Ishikawa (cell line): ENCODE measurements at regions not wholly inside any gene's neighbourhood (a gene's known extent, or its start where the extent isn't known, plus 50 kb on each side); places are given as distances from the start of the nearest gene placed in this dataset.

Experiments used
- CEBPB ChIP-seq: IDR thresholded peaks from 2 replicates; pipeline ENCODE4 v1.6.1; 2012
- CREB1 ChIP-seq: IDR thresholded peaks from 2 replicates; pipeline ENCODE4 v1.6.1; 2012; ENCODE audit warnings: low read depth
- EGR1 ChIP-seq: IDR thresholded peaks from 2 replicates; pipeline ENCODE4 v1.6.1; 2012
- EP300 ChIP-seq: IDR thresholded peaks from 2 replicates; pipeline ENCODE4 v1.6.1; 2012; ENCODE audit warnings: borderline replicate concordance
- FOXM1 ChIP-seq: IDR thresholded peaks from 2 replicates; pipeline ENCODE4 v1.6.1; 2012; ENCODE audit warnings: low read depth, borderline replicate concordance
- MAX ChIP-seq: IDR thresholded peaks from 2 replicates; pipeline ENCODE4 v1.6.1; 2012
- NFIC ChIP-seq: IDR thresholded peaks from 2 replicates; pipeline ENCODE4 v1.6.1; 2012
- RAD21 ChIP-seq: IDR thresholded peaks from 2 replicates; pipeline ENCODE4 v1.6.1; 2012; ENCODE audit warnings: low read depth
- REST ChIP-seq: IDR thresholded peaks from 2 replicates; pipeline ENCODE4 v1.6.1; 2012; ENCODE audit warnings: low read depth, mild to moderate bottlenecking
- TAF1 ChIP-seq: IDR thresholded peaks from 2 replicates; pipeline ENCODE4 v1.6.1; 2012; ENCODE audit warnings: low read depth, mild to moderate bottlenecking
- TCF12 ChIP-seq: IDR thresholded peaks from 2 replicates; pipeline ENCODE4 v1.6.1; 2012; ENCODE audit warnings: low read depth
- TEAD4 ChIP-seq: IDR thresholded peaks from 2 replicates; pipeline ENCODE4 v1.6.1; 2012
- YY1 ChIP-seq: IDR thresholded peaks from 2 replicates; pipeline ENCODE4 v1.6.1; 2012; ENCODE audit warnings: low read depth
- ZBTB7A ChIP-seq: IDR thresholded peaks from 2 replicates; pipeline ENCODE4 v1.6.1; 2012; ENCODE audit warnings: low read depth
- TF ChIP-seq, protein P1 (sequence below): IDR thresholded peaks from 2 replicates; pipeline ENCODE4 v1.6.1; 2012

DNA sequence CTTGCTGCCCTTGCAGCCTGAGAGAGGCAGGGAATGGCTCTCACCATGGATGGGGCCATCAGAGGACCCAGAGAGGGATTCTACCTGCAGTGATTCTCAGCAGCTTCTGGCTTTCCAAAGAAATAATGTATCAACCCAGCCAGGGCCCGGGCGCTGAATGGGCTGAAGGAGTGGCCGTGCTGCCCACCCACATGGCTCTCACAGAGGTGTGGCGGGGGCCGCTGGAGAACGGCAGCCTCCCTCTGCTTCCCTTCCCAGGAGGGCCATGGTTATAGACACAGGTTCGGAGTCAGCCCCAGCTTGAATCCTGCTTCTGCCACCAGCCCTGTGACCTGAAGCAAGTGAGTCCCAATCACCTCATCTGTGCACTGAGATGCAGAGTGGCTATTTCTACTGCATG is 82.7 kb downstream of the THAP12 start:
- TF ChIP-seq NFIC (no peak), TAF1 (no peak), EP300 (no peak), REST (no peak), YY1 (no peak), FOXM1 (no peak), CREB1 (no peak), MAX (no peak), TEAD4 (no peak), TCF12 (no peak)
- TF ChIP-seq, protein P1, sequence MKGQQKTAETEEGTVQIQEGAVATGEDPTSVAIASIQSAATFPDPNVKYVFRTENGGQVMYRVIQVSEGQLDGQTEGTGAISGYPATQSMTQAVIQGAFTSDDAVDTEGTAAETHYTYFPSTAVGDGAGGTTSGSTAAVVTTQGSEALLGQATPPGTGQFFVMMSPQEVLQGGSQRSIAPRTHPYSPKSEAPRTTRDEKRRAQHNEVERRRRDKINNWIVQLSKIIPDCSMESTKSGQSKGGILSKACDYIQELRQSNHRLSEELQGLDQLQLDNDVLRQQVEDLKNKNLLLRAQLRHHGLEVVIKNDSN: no peak

GRCh38 chr11:76296731-76297542 is 84.0 kb downstream of the THAP12 start:
- TF ChIP-seq, protein P1: no peak
- no peak for TF ChIP-seq RAD21
- TF ChIP-seq TEAD4: no peak
- no peak for TF ChIP-seq EGR1
- TF ChIP-seq CREB1: no peak
- no peak for TF ChIP-seq FOXM1
- no peak for TF ChIP-seq YY1
- no peak for TF ChIP-seq TCF12
- no peak for TF ChIP-seq TAF1
- no peak for TF ChIP-seq REST
- TF ChIP-seq CEBPB: no peak
- no peak for TF ChIP-seq NFIC

DNA sequence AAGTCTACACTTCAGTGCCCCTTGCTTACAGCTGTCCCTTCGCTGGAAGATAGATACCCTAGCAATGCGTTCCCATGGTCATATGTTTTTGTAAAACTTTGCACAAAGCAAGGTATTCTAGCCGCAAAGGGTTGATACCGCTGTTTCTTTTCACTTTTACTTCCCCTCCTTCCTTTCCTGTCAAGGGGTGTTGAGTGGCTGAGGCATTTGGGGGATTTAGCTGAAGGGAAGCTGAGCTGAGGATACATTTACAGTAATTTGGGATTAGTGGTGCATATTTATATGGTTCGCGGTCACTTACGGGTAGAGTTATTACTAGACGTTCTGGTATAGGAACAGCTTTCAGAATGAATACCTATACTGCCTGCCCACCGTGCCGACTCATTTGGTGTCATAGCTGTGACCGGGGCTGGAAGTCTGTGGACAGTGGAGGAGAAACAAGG is 86.9 kb upstream of the WNT11 start:
- TF ChIP-seq TCF12: no peak
- TF ChIP-seq MAX: no peak
- TF ChIP-seq FOXM1: no peak
- no peak for TF ChIP-seq TAF1
- no peak for TF ChIP-seq NFIC
- no peak for TF ChIP-seq TEAD4
- no peak for TF ChIP-seq RAD21
- no peak for TF ChIP-seq REST

DNA sequence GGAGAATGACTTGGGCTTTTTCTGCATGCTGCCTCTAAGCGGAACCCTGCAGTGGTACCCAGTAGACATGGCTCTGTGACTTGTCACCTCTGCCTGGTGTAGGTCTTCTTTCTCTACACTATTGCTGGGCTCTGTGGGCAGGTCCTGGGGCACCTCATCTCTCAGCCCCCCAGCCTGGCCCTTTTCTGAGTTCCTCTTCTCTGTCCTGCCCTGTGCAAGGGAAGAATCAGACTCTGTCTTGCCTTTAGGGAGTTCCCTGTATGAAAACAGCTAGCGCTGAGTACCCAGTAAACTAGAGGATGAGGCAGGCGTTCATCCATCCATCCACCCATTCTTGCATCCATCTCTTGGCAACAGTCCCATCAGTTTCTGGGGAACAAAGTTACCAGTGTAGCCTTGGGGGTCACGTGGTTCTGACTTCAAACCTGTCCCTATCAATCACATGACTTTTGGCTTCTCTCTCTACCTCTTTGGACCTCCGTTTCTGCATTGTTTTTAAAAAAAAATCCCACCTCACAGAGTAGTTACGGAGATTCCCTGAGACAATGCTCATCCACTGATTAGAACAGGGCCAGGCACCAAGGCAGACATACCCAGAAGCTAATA is 86.4 kb upstream of the WNT11 start:
- TF ChIP-seq TEAD4: no peak
- TF ChIP-seq YY1: no peak
- TF ChIP-seq, protein P1: 0 out of 2 replicates have a peak, but pooled peaks have one; percentile 40
- 0 out of 2 replicates have a peak, but pooled peaks have one; percentile 0 for TF ChIP-seq ZBTB7A
- no peak for TF ChIP-seq TCF12
- TF ChIP-seq EGR1: no peak
- no peak for TF ChIP-seq NFIC
- no peak for TF ChIP-seq FOXM1
